ENCODE measurements at regions not wholly inside any gene's neighbourhood (a gene's known extent, or its start where the extent isn't known, plus 50 kb on each side); places are given as distances from the start of the nearest gene placed in this dataset.

DNA sequence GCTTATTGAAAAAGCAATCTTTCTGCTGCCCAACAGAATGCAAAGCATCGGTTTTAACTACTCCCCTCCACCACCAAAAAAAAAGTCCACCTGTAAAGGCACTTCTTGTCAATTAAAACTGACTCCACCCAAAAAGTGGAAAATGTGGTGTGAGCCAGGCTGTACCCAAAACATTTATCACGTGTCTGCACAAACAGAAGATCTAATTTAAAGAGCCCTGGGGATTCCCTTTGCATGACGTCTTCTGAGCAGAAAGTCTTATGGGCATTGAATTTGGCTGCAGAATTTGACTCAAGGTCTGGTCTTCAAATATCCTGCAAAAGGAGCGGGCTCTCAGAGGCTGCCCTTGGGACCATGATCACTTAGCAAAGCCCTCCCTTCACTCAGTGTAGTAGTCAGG, 358.3 kb upstream of the KLHL29 start:
- TF ChIP-seq EZH2 (IDR thresholded peaks at IDR 0.05) (no peak), POLR2AphosphoS5 (IDR thresholded peaks at IDR 0.05; ENCODE audit: borderline replicate concordance, low read depth, low read length) (no peak), FOXP2 (optimal IDR thresholded peaks at IDR 0.05; ENCODE audit: control extremely low read depth, extremely low read length, insufficient read depth) (no peak)

Data from SK-N-MC (cell line).